A673 (cell line): ENCODE measurements at regions not wholly inside any gene's neighbourhood (a gene's known extent, or its start where the extent isn't known, plus 50 kb on each side); places are given as distances from the start of the nearest gene placed in this dataset.

ENCODE experiments used
- CTCF ChIP-seq: fragments of 300-800, 200-600 bp; sonication (generic); conservative IDR thresholded peaks from 2 replicates; pipeline ENCODE4 v1.5.1; 2017; ENCODE audit warnings: low read depth, mild to moderate bottlenecking, antibody characterized with exemption, low read length, moderate library complexity, mixed read lengths
- EZH2 ChIP-seq: fragments of 200-600 bp; sonication (generic); IDR thresholded peaks from 2 replicates; pipeline ENCODE4 v1.6.1; 2017; ENCODE audit warnings: borderline replicate concordance, low read depth, mild to moderate bottlenecking, mixed read lengths, antibody characterized with exemption, low read length; ENCODE audit not compliant: poor library complexity, severe bottlenecking

DNA sequence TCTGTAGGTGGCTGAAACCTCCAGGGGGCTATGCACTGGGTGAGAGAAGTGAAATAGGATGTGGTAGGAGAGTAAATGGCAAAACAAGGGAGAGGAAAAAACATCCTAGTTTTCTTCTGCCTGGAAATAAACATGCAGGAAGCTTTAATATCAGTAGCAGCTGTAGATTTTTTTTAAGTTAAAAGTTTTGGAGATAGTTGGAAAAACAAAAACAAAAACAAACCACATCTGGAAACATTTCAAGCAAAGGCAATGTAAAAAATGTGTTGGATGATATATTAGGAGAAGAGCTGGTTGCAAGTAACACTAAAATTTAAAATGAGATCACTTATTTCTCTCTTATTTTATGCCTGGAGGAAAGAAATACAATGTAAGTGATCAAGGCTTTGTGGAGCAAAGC is 388.0 kb downstream of the SPRY1 start:
- no peak for TF ChIP-seq CTCF
- no peak for TF ChIP-seq EZH2
